Thoracic aorta (tissue), 2 donors: ENCODE measurements at regions not wholly inside any gene's neighbourhood (a gene's known extent, or its start where the extent isn't known, plus 50 kb on each side); places are given as distances from the start of the nearest gene placed in this dataset.

Experiments
- ATAC-seq: fragments of 150-250 bp; one replicate; pipeline ENCODE4 v1.8.0; 2017; ENCODE audit warnings: low read depth; ENCODE audit not compliant: insufficient number of reproducible peaks, low FRiP score
- DNase-seq: peaks from one replicate; pipeline ENCODE4 v3.0.0-alpha.2; 2020; ENCODE audit warnings: low spot score
- H3K27ac ChIP-seq, 2 donors: fragments of 200-600 bp; sonication (generic); 1 replicate in 1 of 2; 2 replicates in 1 of 2; pipeline ENCODE4 v1.5.1; 2016; ENCODE audit warnings: mild to moderate bottlenecking in 2 of 2, moderate library complexity in 2 of 2
- H3K27me3 ChIP-seq: fragments of 200-600 bp; sonication (generic); replicated peaks from 2 replicates; pipeline ENCODE4 v1.6.0; 2016; ENCODE audit warnings: mild to moderate bottlenecking; ENCODE audit not compliant: insufficient read depth
- H3K36me3 ChIP-seq: fragments of 200-600 bp; sonication (generic); one replicate; pipeline ENCODE4 v1.5.1; 2016
- H3K4me1 ChIP-seq, 2 donors: fragments of 200-600 bp; sonication (generic); 1 replicate in 1 of 2; 2 replicates in 1 of 2; pipeline versions ENCODE4 v1.5.1 to v1.6.0; 2016; ENCODE audit warnings: low read depth in 2 of 2, mild to moderate bottlenecking in 1 of 2; ENCODE audit not compliant: control insufficient read depth in 1 of 2
- H3K4me3 ChIP-seq: fragments of 200-600 bp; sonication (generic); 2 replicates; pipeline ENCODE4 v1.5.1; 2016; ENCODE audit warnings: mild to moderate bottlenecking
- H3K9me3 ChIP-seq: fragments of 200-600 bp; sonication (generic); 2 replicates; pipeline ENCODE4 v1.5.1; 2016
- TF ChIP-seq, protein P1 (sequence below): fragments of 200-600 bp; sonication (generic); IDR thresholded peaks from one replicate; pipeline ENCODE4 v1.5.1; 2019; ENCODE audit warnings: antibody characterized with exemption

DNA sequence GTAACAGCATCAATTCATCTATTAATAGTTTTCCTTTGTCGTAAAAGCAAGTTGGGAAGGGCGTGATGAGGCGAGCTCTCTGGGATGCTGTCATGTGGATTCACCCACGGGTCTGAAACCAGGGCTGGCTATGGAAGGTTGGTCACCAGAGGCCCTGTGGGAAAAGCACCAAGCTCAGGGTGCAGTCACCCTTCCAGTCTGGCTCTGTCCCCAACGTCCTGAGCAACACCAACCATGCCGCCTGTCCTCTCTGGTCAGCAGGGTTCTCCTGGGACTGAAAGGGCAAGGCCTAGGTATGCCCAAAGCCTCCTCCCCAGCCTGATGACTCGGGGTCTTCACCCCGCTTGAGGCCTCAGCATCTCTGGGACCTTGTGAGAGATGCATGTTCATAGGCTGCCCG, 97.2 kb upstream of the MSX1 start:
- Histone ChIP-seq H3K27me3 (no peaks in the 10 kb centered on the region), H3K36me3 (no peaks in the 10 kb centered on the region), H3K4me1 (no peaks in the 10 kb centered on the region), H3K9me3 (no peaks in the 10 kb centered on the region), H3K27ac (no peak overlapping the region), H3K4me3 (no peak overlapping the region)
- TF ChIP-seq, protein P1, sequence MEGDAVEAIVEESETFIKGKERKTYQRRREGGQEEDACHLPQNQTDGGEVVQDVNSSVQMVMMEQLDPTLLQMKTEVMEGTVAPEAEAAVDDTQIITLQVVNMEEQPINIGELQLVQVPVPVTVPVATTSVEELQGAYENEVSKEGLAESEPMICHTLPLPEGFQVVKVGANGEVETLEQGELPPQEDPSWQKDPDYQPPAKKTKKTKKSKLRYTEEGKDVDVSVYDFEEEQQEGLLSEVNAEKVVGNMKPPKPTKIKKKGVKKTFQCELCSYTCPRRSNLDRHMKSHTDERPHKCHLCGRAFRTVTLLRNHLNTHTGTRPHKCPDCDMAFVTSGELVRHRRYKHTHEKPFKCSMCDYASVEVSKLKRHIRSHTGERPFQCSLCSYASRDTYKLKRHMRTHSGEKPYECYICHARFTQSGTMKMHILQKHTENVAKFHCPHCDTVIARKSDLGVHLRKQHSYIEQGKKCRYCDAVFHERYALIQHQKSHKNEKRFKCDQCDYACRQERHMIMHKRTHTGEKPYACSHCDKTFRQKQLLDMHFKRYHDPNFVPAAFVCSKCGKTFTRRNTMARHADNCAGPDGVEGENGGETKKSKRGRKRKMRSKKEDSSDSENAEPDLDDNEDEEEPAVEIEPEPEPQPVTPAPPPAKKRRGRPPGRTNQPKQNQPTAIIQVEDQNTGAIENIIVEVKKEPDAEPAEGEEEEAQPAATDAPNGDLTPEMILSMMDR: no peak
- ATAC-seq (no peak), DNase-seq (no peak)

DNA sequence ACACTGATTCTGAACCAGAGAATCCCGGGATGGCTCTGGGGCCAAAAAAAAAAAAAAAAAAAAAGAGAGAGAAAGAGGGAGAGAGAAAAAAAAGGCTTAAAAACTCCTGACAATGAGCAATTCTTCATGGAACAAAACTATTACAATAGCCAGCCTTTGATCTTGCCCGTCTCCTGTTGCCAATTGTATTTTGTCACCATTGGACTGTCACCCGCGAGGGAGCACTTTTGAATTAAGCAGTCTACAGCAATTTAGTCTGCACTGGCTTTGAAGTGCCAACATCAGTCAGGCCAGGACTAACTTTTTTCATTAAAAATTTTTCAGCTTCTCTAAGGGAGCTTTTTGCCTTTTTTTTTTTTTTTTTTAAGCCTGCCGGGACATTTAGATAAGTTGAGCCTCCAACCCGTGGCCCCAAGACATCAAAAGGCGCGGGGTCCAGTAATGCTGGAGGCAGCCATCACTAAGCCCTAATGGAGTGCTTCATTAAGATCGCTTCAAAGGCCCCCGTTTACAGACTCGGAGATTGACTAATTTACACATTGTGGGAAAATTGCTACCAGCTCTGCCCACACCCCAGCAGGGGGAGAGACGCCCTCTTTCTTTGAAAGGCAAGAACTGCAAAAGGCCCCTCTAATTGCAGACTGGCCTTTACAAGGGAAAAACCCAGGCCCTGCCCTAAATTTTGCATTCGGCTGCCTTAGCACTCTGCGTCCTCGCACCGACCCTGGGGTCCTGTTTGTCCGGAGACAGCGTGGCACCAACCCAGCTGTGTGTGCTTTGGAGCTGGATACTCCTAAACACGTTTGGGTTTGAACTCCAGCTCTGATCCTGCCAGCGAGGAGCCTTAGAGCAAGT, 98.1 kb upstream of the MSX1 start:
- no peaks in the 10 kb centered on the region for H3K27me3 ChIP-seq
- no peaks in the 10 kb centered on the region for H3K4me1 ChIP-seq
- TF ChIP-seq, protein P1: no peak
- no peaks in the 10 kb centered on the region for H3K9me3 ChIP-seq
- DNase-seq: no peak
- H3K4me3 ChIP-seq: no peak overlapping the region
- no peak overlapping the region for H3K27ac ChIP-seq
- H3K36me3 ChIP-seq: no peaks in the 10 kb centered on the region
- no peak for ATAC-seq

DNA sequence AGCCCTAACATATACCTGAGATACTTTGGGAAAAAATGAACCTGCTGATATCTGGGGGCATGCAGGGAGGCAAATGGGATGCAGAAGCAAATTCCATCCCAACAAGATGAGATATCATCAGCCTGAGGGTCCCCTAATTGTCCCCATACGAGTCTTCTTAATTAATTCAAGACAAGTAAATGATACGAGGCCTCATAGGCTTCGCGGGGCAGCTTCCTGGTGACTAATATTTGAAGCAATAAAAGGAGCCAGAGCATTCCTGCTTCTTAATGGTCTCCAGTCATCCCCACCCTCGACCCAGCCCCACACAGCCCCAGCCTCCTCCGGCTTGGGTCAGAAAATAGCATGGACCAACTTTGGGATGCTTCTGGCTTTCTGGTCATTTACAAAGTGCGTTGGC, 99.6 kb upstream of the MSX1 start:
- Histone ChIP-seq H3K4me1 (no peaks in the 10 kb centered on the region), H3K36me3 (no peaks in the 10 kb centered on the region), H3K4me3 (no peak overlapping the region), H3K27ac (no peak overlapping the region), H3K27me3 (no peaks in the 10 kb centered on the region), H3K9me3 (no peaks in the 10 kb centered on the region)
- no peak for DNase-seq
- TF ChIP-seq, protein P1: no peak
- ATAC-seq: no peak

DNA sequence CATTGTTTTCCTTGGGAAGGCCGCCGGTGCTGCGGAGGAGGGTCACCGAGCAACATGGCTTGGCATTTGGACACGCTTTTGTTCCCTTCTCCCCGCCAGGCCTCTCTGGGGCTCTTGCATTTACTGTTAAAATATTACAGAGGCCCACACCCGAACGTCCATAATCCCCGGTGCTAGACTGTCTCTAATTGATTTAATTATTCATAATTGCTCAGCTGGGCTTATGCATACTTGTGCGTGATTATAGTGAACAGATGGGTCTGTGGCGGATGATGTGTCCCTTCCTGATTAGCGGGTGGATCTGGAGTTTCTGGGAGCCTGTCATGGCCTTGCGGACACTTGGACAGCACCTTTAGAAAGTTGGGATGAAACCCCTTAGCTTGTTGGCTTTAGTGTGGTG, 100.2 kb upstream of the MSX1 start:
- no peaks in the 10 kb centered on the region for H3K36me3 ChIP-seq
- DNase-seq (no peak), ATAC-seq (no peak)
- H3K9me3 ChIP-seq: no peaks in the 10 kb centered on the region
- no peak overlapping the region for H3K4me3 ChIP-seq
- no peaks in the 10 kb centered on the region for H3K27me3 ChIP-seq
- no peaks in the 10 kb centered on the region for H3K4me1 ChIP-seq
- H3K27ac ChIP-seq: no peak overlapping the region
- TF ChIP-seq, protein P1: no peak

DNA sequence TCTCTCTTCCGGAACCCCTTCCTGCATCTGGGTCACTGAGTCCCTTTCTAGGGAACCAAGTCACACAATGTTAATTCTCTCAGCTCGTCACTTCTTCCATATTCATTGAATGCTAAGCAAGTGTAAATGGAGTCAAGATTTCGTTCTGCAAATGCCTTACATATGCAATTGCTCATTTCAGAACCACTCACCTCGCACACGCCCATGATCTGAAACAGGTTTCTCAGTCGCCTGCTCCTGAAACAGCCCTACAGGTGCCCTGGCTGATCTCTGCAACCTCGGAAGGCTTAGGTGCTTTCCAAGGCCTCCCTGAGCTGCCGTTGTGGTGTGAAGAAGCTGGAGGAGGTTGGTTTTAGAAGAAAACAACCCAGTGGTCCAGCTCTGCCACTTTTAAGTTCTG, 100.8 kb upstream of the MSX1 start:
- no peak overlapping the region for H3K4me3 ChIP-seq
- no peak for ATAC-seq
- TF ChIP-seq, protein P1: no peak
- no peak for DNase-seq
- no peak overlapping the region for H3K27ac ChIP-seq
- no peaks in the 10 kb centered on the region for H3K4me1 ChIP-seq
- no peaks in the 10 kb centered on the region for H3K27me3 ChIP-seq
- no peaks in the 10 kb centered on the region for H3K36me3 ChIP-seq
- H3K9me3 ChIP-seq: no peaks in the 10 kb centered on the region
